Omental fat pad (tissue), 3 donors: ENCODE measurements at regions not wholly inside any gene's neighbourhood (a gene's known extent, or its start where the extent isn't known, plus 50 kb on each side); places are given as distances from the start of the nearest gene placed in this dataset.
A peak's percentile ranks its signal among the peaks of the same experiment; 100 is the strongest.

Source experiments
- ATAC-seq: fragments of 150-250 bp; one replicate; pipeline ENCODE4 v1.9.1; 2016; ENCODE audit warnings: mild to moderate bottlenecking, moderate library complexity; ENCODE audit not compliant: low FRiP score
- DNase-seq: peaks from one replicate; pipeline ENCODE4 v3.0.0-alpha.2; 2019; ENCODE audit warnings: low spot score
- CTCF ChIP-seq, 3 donors: fragments of 450-650 bp; IDR thresholded peaks; one replicate each; pipeline ENCODE4 v1.5.1; 2016 to 2017; ENCODE audit warnings: antibody characterized with exemption in 3 of 3, mild to moderate bottlenecking in 3 of 3, moderate library complexity in 2 of 3

- no peak for TF ChIP-seq CTCF (IDR thresholded peaks at IDR 0.05)
- DNase-seq (no peak), ATAC-seq (no peak)
Measured at GRCh38 chr9:13378154-13378553, 98.7 kb upstream of the MPDZ start.

- TF ChIP-seq CTCF (IDR thresholded peaks at IDR 0.05): no peak
- peak; percentile 27 for ATAC-seq
- DNase-seq: no peak
Measured at GRCh38 chr9:13377171-13377925, 97.9 kb upstream of the MPDZ start.

- no peak for TF ChIP-seq CTCF (IDR thresholded peaks at IDR 0.05)
- DNase-seq: no peak
- no peak for ATAC-seq
Measured at GRCh38 chr9:13372510-13372909, 93.0 kb upstream of the MPDZ start.

GRCh38 chr9:13369431-13369830, 89.9 kb upstream of the MPDZ start:
- DNase-seq (no peak), ATAC-seq (no peak)
- TF ChIP-seq CTCF (IDR thresholded peaks at IDR 0.05): no peak

GRCh38 chr9:13367784-13368183, 88.3 kb upstream of the MPDZ start:
- no peak for TF ChIP-seq CTCF (IDR thresholded peaks at IDR 0.05)
- ATAC-seq: no peak
- no peak for DNase-seq

- ATAC-seq (peak; percentile 79), DNase-seq (no peak)
- no peak for TF ChIP-seq CTCF (IDR thresholded peaks at IDR 0.05)
Measured at GRCh38 chr9:13364271-13365000, 84.9 kb upstream of the MPDZ start.

- ATAC-seq (peak; percentile 42), DNase-seq (no peak)
- no peak for TF ChIP-seq CTCF (IDR thresholded peaks at IDR 0.05)
Measured at GRCh38 chr9:13361076-13361475, 81.6 kb upstream of the MPDZ start.
